Urothelium cell line (cell line): ENCODE measurements at regions not wholly inside any gene's neighbourhood (a gene's known extent, or its start where the extent isn't known, plus 50 kb on each side); places are given as distances from the start of the nearest gene placed in this dataset.

ENCODE experiments used
- DNase-seq: peaks from one replicate; pipeline ENCODE4 v3.0.0; 2011; ENCODE audit warnings: low spot score, mixed read lengths
- FAIRE-seq: peaks from 2 replicates; lab custom pipeline; 2011; peaks lifted over from hg19 to GRCh38; lab: Jason Lieb, UNC

- FAIRE-seq (no peak), DNase-seq (no peak)
These were observed 391.5 kb upstream of the DACH1 start for GRCh38 chr13:72258340-72258981.

GRCh38 chr13:72255908-72256307 lies 388.9 kb upstream of the DACH1 start:
- DNase-seq (peak; percentile 39), FAIRE-seq (no peak)

- FAIRE-seq (no peak), DNase-seq (no peak)
These were observed 386.8 kb upstream of the DACH1 start for GRCh38 chr13:72253754-72254153.

GRCh38 chr13:72246396-72246795 lies 379.4 kb upstream of the DACH1 start:
- FAIRE-seq: no peak
- no peak for DNase-seq

GRCh38 chr13:72244788-72245187 lies 377.8 kb upstream of the DACH1 start:
- DNase-seq (no peak), FAIRE-seq (no peak)

GRCh38 chr13:72230131-72230530 lies 363.1 kb upstream of the DACH1 start:
- FAIRE-seq: no peak
- no peak for DNase-seq

- FAIRE-seq (no peak), DNase-seq (no peak)
These were observed 362.1 kb upstream of the DACH1 start for GRCh38 chr13:72229067-72229466.

GRCh38 chr13:72221276-72221962 lies 354.4 kb upstream of the DACH1 start:
- no peak for FAIRE-seq
- DNase-seq: peak; percentile 12

GRCh38 chr13:72218966-72219365 lies 352.0 kb upstream of the DACH1 start:
- DNase-seq (no peak), FAIRE-seq (no peak)

- DNase-seq (no peak), FAIRE-seq (no peak)
These were observed 350.1 kb upstream of the DACH1 start for GRCh38 chr13:72217142-72217541.

- FAIRE-seq (no peak), DNase-seq (no peak)
These were observed 341.2 kb upstream of the DACH1 start for GRCh38 chr13:72208112-72208645.

GRCh38 chr13:72205773-72206172 lies 338.8 kb upstream of the DACH1 start:
- no peak for FAIRE-seq
- peak; percentile 62 for DNase-seq

GRCh38 chr13:72204291-72204690 lies 337.3 kb upstream of the DACH1 start:
- no peak for FAIRE-seq
- DNase-seq: peak; percentile 35

GRCh38 chr13:72201726-72202125 lies 334.7 kb upstream of the DACH1 start:
- no peak for DNase-seq
- no peak for FAIRE-seq

GRCh38 chr13:72199640-72200039 lies 332.6 kb upstream of the DACH1 start:
- DNase-seq (no peak), FAIRE-seq (no peak)

- FAIRE-seq: no peak
- no peak for DNase-seq
These were observed 332.1 kb upstream of the DACH1 start for GRCh38 chr13:72198967-72199560.

- DNase-seq: no peak
- no peak for FAIRE-seq
These were observed 331.0 kb upstream of the DACH1 start for GRCh38 chr13:72198042-72198441.

GRCh38 chr13:72195044-72195704 lies 328.2 kb upstream of the DACH1 start:
- FAIRE-seq: no peak
- no peak for DNase-seq

- no peak for FAIRE-seq
- DNase-seq: no peak
These were observed 327.5 kb upstream of the DACH1 start for GRCh38 chr13:72194523-72194922.

- FAIRE-seq (no peak), DNase-seq (no peak)
These were observed 319.9 kb upstream of the DACH1 start for GRCh38 chr13:72186730-72187422.

- DNase-seq (no peak), FAIRE-seq (no peak)
These were observed 318.8 kb upstream of the DACH1 start for GRCh38 chr13:72185776-72186175.
